BE2C (cell line): ENCODE measurements at regions not wholly inside any gene's neighbourhood (a gene's known extent, or its start where the extent isn't known, plus 50 kb on each side); places are given as distances from the start of the nearest gene placed in this dataset.

Experiments used
- DNase-seq: peaks from one replicate; pipeline ENCODE4 v3.0.0-alpha.2; 2020
- H3K27me3 ChIP-seq: fragments of 250-450 bp; sonication (Bioruptor Pico); 2 replicates; pipeline ENCODE4 v1.5.1; 2020; ENCODE audit warnings: mild to moderate bottlenecking
- H3K36me3 ChIP-seq: fragments of 250-450 bp; sonication (Bioruptor Pico); 2 replicates; pipeline ENCODE4 v1.5.1; 2020; ENCODE audit warnings: mild to moderate bottlenecking
- H3K4me1 ChIP-seq: fragments of 250-450 bp; sonication (Bioruptor Pico); 2 replicates; pipeline ENCODE4 v1.5.1; 2020
- H3K4me3 ChIP-seq: 2 replicates; pipeline ENCODE4 v1.5.1; 2011; ENCODE audit warnings: low read depth, low read length
- H3K9me3 ChIP-seq: fragments of 250-450 bp; sonication (Bioruptor Pico); 2 replicates; pipeline ENCODE4 v1.5.1; 2020
- CTCF ChIP-seq: IDR thresholded peaks from 2 replicates; pipeline ENCODE4 v1.5.1; 2012; ENCODE audit warnings: mild to moderate bottlenecking, low read depth, low read length

GRCh38 chr13:44281252-44282000, 92.2 kb upstream of the SERP2 start:
- Histone ChIP-seq H3K4me3 (no peak overlapping the region), H3K9me3 (no peaks in the 10 kb centered on the region), H3K27me3 (no peaks in the 10 kb centered on the region), H3K36me3 (no peaks in the 10 kb centered on the region), H3K4me1 (peaks cover 15% of the 10 kb centered on the region)
- no peak for DNase-seq
- TF ChIP-seq CTCF: no peak

- no peak for TF ChIP-seq CTCF
- H3K4me1 ChIP-seq: peaks cover 2% of the 10 kb centered on the region
- H3K9me3 ChIP-seq: no peaks in the 10 kb centered on the region
- H3K4me3 ChIP-seq: no peak overlapping the region
- no peaks in the 10 kb centered on the region for H3K36me3 ChIP-seq
- DNase-seq: no peak
- no peaks in the 10 kb centered on the region for H3K27me3 ChIP-seq
Observed at GRCh38 chr13:44283600-44283999, 90.0 kb upstream of the SERP2 start.

- Histone ChIP-seq H3K9me3 (no peaks in the 10 kb centered on the region), H3K4me1 (no peaks in the 10 kb centered on the region; the same call in 1 of the 2 replicates), H3K27me3 (no peaks in the 10 kb centered on the region), H3K36me3 (no peaks in the 10 kb centered on the region), H3K4me3 (no peak overlapping the region)
- no peak for TF ChIP-seq CTCF
- no peak for DNase-seq
Observed at GRCh38 chr13:44287958-44288357, 85.7 kb upstream of the SERP2 start.

- Histone ChIP-seq H3K4me3 (no peak overlapping the region), H3K9me3 (no peaks in the 10 kb centered on the region), H3K4me1 (no peaks in the 10 kb centered on the region; the same call in 1 of the 2 replicates), H3K36me3 (no peaks in the 10 kb centered on the region), H3K27me3 (no peaks in the 10 kb centered on the region)
- no peak for TF ChIP-seq CTCF
- DNase-seq: no peak
Observed at GRCh38 chr13:44292545-44292944, 81.1 kb upstream of the SERP2 start.

GRCh38 chr13:44293374-44293773, 80.2 kb upstream of the SERP2 start:
- TF ChIP-seq CTCF: no peak
- Histone ChIP-seq H3K36me3 (no peaks in the 10 kb centered on the region), H3K27me3 (no peaks in the 10 kb centered on the region), H3K4me1 (no peaks in the 10 kb centered on the region), H3K9me3 (no peaks in the 10 kb centered on the region), H3K4me3 (no peak overlapping the region)
- DNase-seq: no peak

GRCh38 chr13:44293908-44294735, 79.5 kb upstream of the SERP2 start:
- H3K27me3 ChIP-seq: no peaks in the 10 kb centered on the region
- no peak overlapping the region for H3K4me3 ChIP-seq
- no peaks in the 10 kb centered on the region for H3K9me3 ChIP-seq
- no peak for TF ChIP-seq CTCF
- no peaks in the 10 kb centered on the region for H3K4me1 ChIP-seq
- H3K36me3 ChIP-seq: no peaks in the 10 kb centered on the region
- DNase-seq: no peak
